ENCODE measurements at regions not wholly inside any gene's neighbourhood (a gene's known extent, or its start where the extent isn't known, plus 50 kb on each side); places are given as distances from the start of the nearest gene placed in this dataset.

DNA sequence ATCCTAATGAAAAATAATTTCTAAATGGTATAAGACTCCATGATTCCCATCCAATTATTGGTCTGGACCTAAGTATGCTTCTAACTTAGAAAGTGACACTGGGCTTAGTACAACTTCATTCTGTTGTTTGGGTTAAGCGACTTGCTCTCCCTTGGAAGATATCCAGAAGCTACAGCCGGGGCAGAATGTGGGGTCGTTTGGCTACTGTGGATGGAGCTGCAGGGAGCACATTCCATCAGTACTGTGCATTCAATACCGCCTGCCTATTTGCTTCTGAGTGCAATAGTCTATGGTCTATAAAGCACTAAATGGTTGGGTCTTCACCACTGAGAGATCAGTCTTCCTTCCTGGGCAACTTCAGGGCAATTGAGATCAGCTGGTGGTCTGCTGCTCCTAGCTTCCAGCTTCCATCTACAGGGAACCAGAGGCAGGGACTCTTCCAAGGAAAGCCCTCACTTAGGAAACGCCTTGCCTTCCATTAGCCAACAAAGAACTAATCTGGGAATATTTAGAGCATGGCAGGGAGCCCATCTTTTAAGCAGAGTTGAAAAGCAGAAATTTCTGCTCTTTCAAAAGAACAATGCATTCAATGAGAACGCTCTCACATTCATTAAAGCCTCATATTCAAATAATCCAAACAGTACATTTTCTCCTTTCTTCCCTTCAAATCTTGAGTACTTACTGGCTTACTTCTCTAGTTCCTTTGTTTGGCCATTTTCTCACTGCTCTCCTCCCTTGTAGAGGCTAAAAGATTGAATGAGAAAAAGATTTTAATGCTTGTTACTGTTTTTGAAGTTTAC, 1049.9 kb upstream of the TENM3 start:
- Histone ChIP-seq H3K27ac (ENCODE audit: low read depth in 1 of 2, low read length in 1 of 2) (no peak overlapping the region), H3K9ac (ENCODE audit: insufficient read depth in 1 of 2, low read length in 2 of 2) (no peak overlapping the region), H3K4me1 (ENCODE audit: control insufficient read depth in 5 of 5, insufficient read depth in 5 of 5, low read length in 5 of 5) (peaks cover 0 to 9% (median 0%) of the 10 kb centered on the region in 5 donors), H3K9me3 (ENCODE audit: control insufficient read depth in 4 of 4, insufficient read depth in 3 of 4, low read length in 3 of 4) (no peaks in the 10 kb centered on the region), H3K36me3 (ENCODE audit: control insufficient read depth in 4 of 4, insufficient read depth in 4 of 4, low read length in 4 of 4) (no peaks in the 10 kb centered on the region), H3K27me3 (ENCODE audit: control insufficient read depth in 3 of 3, insufficient read depth in 3 of 3, low read length in 2 of 3) (no peaks in the 10 kb centered on the region), H3K4me3 (no peak overlapping the region)
- WGBS, 2 donors, result 67% methylated on average over 6 of the region's 6 CpGs
- ATAC-seq (ENCODE audit: insufficient read depth, low FRiP score) (no peak), DNase-seq (peak; percentile 45 to 62 (median 60))
- TF ChIP-seq, protein P1, sequence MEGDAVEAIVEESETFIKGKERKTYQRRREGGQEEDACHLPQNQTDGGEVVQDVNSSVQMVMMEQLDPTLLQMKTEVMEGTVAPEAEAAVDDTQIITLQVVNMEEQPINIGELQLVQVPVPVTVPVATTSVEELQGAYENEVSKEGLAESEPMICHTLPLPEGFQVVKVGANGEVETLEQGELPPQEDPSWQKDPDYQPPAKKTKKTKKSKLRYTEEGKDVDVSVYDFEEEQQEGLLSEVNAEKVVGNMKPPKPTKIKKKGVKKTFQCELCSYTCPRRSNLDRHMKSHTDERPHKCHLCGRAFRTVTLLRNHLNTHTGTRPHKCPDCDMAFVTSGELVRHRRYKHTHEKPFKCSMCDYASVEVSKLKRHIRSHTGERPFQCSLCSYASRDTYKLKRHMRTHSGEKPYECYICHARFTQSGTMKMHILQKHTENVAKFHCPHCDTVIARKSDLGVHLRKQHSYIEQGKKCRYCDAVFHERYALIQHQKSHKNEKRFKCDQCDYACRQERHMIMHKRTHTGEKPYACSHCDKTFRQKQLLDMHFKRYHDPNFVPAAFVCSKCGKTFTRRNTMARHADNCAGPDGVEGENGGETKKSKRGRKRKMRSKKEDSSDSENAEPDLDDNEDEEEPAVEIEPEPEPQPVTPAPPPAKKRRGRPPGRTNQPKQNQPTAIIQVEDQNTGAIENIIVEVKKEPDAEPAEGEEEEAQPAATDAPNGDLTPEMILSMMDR (IDR thresholded peaks at IDR 0.05; ENCODE audit: control extremely low read depth, extremely low read depth), result no peak

DNA sequence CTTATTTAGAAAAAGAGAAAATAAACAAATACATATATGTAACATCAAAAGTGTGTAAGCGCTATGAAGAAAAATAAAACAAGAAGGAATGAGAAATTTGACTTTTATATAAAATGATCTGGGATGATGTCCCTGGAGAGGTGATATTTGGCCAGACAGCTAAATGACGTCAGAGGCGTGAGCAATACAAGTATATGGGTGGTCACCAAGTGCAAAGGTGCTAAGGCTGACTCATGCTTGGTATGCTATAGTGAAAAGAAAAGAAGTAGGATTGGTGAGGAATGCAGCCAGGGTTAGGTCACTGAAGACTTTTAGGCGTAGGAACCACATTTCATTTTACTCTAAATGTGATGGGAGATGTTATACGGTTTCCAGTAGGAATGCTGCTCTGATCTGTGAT, 1049.1 kb upstream of the TENM3 start:
- H3K27me3 ChIP-seq (ENCODE audit: control insufficient read depth in 3 of 3, insufficient read depth in 3 of 3, low read length in 2 of 3), result no peaks in the 10 kb centered on the region
- H3K4me1 ChIP-seq (ENCODE audit: control insufficient read depth in 5 of 5, insufficient read depth in 5 of 5, low read length in 5 of 5), result peaks cover 0 to 9% (median 0%) of the 10 kb centered on the region in 5 donors
- DNase-seq (no peak), ATAC-seq (ENCODE audit: insufficient read depth, low FRiP score) (no peak)
- H3K36me3 ChIP-seq (ENCODE audit: control insufficient read depth in 4 of 4, insufficient read depth in 4 of 4, low read length in 4 of 4), result no peaks in the 10 kb centered on the region
- WGBS, 2 donors, result 85% methylated on average over 5 of the region's 5 CpGs
- TF ChIP-seq, protein P1 (IDR thresholded peaks at IDR 0.05; ENCODE audit: control extremely low read depth, extremely low read depth), result no peak
- no peaks in the 10 kb centered on the region for H3K9me3 ChIP-seq (ENCODE audit: control insufficient read depth in 4 of 4, insufficient read depth in 3 of 4, low read length in 3 of 4)
- no peak overlapping the region for H3K27ac ChIP-seq (ENCODE audit: low read depth in 1 of 2, low read length in 1 of 2)
- no peak overlapping the region for H3K9ac ChIP-seq (ENCODE audit: insufficient read depth in 1 of 2, low read length in 2 of 2)
- H3K4me3 ChIP-seq, result no peak overlapping the region

DNA sequence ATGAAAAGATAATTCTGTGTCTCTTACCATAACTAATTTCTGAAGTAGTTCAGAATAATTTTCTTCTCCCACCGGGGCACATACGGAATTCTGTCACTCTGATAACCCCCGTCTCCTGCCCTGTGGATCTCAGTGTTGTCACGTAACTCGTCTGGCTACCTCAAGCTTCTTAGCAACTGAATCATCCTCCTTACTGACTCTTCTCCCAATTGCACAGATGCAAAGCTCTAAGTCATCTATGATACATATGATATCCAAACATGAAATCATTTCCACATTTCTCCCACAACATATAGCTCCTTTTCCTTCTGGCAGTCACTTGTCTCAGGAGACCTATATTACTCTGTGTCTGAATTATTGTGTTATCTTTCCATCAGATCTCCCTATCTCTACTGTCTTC, 1043.1 kb upstream of the TENM3 start:
- Histone ChIP-seq H3K27me3 (ENCODE audit: control insufficient read depth in 3 of 3, insufficient read depth in 3 of 3, low read length in 2 of 3) (no peaks in the 10 kb centered on the region), H3K4me1 (ENCODE audit: control insufficient read depth in 5 of 5, insufficient read depth in 5 of 5, low read length in 5 of 5) (no peaks in the 10 kb centered on the region), H3K36me3 (ENCODE audit: control insufficient read depth in 4 of 4, insufficient read depth in 4 of 4, low read length in 4 of 4) (no peaks in the 10 kb centered on the region), H3K27ac (ENCODE audit: low read depth in 1 of 2, low read length in 1 of 2) (no peak overlapping the region), H3K9me3 (ENCODE audit: control insufficient read depth in 4 of 4, insufficient read depth in 3 of 4, low read length in 3 of 4) (no peaks in the 10 kb centered on the region), H3K9ac (ENCODE audit: insufficient read depth in 1 of 2, low read length in 2 of 2) (no peak overlapping the region), H3K4me3 (no peak overlapping the region)
- ATAC-seq (ENCODE audit: insufficient read depth, low FRiP score) (no peak), DNase-seq (no peak)
- TF ChIP-seq, protein P1 (IDR thresholded peaks at IDR 0.05; ENCODE audit: control extremely low read depth, extremely low read depth), result no peak
- 79 to 83% methylated on average over 5 of the region's 5 CpGs for WGBS, 2 donors
